Epidermal melanocyte (primary cell): ENCODE measurements at regions not wholly inside any gene's neighbourhood (a gene's known extent, or its start where the extent isn't known, plus 50 kb on each side); places are given as distances from the start of the nearest gene placed in this dataset.
"Not testable (repeated sequence)": the region's sequence is repeated elsewhere in the genome, so short reads cannot be mapped to it uniquely, and the experiment has no call there.

Experiments used
- DNase-seq: peaks from one replicate; pipeline ENCODE4 v3.0.0; 2011; ENCODE audit warnings: low spot score; ENCODE audit not compliant: insufficient read length

- DNase-seq = no peak
Measured at GRCh38 chr7:68148440-68148839, 1151.8 kb downstream of the TYW1 start.

DNA sequence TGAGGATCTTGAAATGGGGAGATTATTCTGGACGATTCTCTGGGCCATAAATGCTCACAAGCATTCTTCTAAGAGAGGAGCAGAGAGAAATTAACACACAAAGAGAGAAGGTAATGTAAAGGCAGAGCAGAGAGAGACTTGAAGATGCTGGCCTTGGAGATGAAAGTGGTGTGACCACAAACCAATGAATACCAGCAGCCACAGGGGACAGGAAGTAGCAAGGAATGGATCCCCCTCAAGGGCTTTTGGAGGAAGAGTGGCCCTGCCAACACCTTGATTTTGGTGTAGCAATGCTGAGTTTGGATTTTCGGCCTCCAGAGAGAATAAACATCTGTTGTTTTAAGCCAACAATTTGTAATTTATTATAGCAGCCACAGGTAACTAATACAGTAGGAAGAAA lies 1155.6 kb downstream of the TYW1 start:
- DNase-seq = no peak

DNA sequence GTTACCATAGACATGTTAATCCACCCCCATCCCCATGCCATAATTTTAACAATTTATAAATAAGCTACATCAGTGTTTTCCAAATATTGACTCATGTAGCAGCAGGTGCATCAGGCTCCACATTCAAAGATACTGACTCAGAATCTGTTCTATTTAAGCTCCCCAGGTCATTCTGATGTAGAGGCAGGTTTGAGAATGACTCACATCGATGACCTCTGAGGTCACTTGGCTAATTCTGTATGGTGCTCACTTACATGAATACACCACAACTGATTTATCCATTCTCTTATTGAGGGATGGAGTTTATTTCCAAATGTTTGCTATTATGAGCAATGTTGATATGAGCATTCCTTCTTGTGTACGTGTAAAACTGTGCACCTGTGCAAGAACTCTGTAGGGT lies 1159.0 kb downstream of the TYW1 start:
- no peak for DNase-seq

DNA sequence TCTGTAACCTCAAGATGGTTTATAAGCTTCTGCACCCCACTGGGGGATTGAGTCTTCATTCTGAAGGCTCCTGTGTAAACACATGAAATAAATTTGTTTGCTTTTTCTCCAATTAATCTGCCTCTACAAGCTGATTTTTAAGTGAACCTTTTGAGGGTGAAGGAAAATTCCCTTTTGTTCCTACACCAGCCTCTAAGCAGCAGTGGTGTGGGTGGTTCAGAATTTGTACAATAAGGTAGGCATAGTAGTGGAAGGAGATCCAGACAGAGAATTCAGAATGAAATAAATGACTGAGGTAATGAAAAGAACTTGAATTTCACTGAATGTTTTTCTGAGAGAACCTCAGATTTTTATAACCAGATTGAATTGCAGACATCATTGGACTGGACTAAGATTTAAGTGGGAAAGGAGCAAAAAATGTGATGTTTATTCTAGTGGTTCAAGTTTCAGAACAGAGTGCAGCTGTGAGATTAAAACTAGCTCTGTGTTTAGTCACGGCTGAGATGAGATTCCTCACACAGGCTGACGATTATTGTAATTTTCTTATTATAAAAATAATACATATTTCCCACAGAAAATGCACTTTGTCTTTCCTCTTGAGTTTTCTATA lies 1162.2 kb downstream of the TYW1 start:
- no peak for DNase-seq

DNA sequence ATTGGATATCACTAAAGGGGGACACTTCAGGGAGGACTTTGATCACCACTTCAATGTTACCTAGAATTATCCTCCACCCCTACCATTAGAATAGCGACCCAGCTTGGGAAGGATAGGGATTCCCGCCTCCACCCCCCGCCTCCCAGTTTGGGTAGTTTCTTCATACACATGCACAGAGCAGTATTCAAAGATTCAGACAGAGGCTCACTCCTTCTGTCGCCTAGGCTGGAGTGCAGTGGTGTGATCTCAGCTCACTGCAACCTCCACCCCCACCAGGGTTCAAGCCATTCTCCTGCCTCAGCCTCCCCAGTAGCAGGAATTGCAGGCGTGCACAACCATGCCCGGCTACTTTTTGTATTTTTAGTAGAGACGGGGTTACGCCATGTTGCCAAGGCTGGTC lies 1166.1 kb downstream of the TYW1 start:
- DNase-seq = no peak

GRCh38 chr7:68166525-68166924 lies 1169.9 kb downstream of the TYW1 start:
- DNase-seq = no peak

DNA sequence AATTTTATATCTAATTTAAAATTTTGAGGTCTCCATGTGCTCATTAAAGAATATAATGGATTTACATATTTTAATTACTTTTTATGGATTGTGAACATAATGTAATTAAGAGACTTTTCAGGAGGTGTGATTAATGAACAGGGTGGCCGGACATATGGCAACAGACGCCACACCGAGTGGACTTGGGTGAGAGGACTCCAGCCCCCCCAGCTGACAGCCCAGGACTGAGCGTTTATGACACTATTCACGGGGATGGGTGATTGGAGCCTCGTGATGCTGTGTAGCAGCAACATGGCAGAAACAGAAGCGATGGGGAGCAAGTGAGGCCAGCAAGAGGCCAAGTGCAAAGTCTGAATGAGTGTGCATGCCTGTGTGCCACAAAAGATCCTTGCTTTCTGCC lies 1176.9 kb downstream of the TYW1 start:
- DNase-seq = no peak

GRCh38 chr7:68176974-68177373 lies 1180.3 kb downstream of the TYW1 start:
- peak; percentile 27 for DNase-seq

GRCh38 chr7:68180761-68181160 lies 1184.1 kb downstream of the TYW1 start:
- no peak for DNase-seq

GRCh38 chr7:68183176-68183575 lies 1186.5 kb downstream of the TYW1 start:
- no peak for DNase-seq

GRCh38 chr7:68185631-68186456 lies 1189.2 kb downstream of the TYW1 start:
- no peak for DNase-seq

- no peak for DNase-seq
Measured at GRCh38 chr7:68187532-68187931, 1190.9 kb downstream of the TYW1 start.

GRCh38 chr7:68192941-68193340 lies 1196.3 kb downstream of the TYW1 start:
- no peak for DNase-seq

- DNase-seq = not testable (repeated sequence)
Measured at GRCh38 chr7:68195642-68196041, 1199.0 kb downstream of the TYW1 start.

- no peak for DNase-seq
Measured at GRCh38 chr7:68200051-68200670, 1203.5 kb downstream of the TYW1 start.

DNA sequence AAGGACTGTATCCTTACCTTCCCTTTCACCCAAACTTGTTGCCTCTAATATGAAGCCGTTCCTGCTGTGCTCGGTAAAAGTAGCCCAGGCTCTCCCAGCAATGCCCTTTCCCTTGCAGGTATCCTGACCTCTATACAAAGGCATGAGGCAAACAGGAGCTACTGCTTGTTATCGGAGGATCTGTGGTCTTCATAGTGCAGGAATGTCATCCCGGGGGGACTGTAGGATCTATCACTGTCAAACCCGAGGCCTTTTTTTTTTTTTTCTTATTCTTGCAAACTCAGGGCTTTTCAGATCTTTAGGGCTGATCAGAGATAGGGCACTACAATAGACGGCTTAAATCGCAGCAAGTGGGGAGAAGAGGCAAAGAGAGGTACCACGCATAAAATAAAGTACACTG lies 1206.6 kb downstream of the TYW1 start:
- DNase-seq = no peak

DNA sequence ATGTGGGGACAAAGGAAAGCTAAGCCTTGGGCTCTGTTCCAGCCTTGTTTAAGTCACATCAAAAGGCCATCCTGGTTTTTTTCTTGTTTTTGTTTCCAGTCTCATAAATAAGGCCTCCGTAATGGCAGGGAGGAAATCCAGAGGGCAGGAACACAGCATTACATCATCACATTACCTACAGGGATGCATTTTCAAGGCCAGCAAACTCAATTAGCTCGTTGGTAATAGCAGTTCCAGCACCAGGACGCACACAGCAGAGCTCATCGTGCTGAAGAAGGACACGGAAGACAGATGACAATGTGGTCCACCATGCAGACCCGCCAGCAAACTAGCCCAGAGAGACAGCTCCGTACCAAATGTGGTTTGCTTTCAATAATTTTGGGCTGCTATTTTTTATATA lies 1209.2 kb downstream of the TYW1 start:
- no peak for DNase-seq

- DNase-seq = no peak
Measured at GRCh38 chr7:68206946-68207485, 1210.4 kb downstream of the TYW1 start.

GRCh38 chr7:68207676-68208075 lies 1211.0 kb downstream of the TYW1 start:
- DNase-seq = no peak

DNA sequence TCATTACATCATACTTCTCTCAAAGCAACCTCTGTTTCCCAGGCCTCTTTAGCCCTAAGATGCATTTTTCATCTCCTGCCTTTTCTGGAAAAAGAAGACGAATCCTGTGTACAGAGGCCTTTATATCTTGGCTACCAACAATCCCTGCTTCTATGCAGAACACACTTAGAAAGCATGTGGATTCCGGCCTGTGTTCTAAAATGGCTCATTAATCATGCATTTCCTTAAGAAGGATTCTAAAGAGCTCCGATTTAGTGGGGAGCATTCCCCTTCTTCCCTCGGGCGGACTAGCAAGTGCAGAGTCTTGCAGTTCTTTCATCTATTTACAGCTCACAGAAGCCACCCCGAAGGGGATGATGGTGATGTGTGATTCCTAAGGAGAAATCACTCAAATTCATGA lies 1212.9 kb downstream of the TYW1 start:
- no peak for DNase-seq

DNA sequence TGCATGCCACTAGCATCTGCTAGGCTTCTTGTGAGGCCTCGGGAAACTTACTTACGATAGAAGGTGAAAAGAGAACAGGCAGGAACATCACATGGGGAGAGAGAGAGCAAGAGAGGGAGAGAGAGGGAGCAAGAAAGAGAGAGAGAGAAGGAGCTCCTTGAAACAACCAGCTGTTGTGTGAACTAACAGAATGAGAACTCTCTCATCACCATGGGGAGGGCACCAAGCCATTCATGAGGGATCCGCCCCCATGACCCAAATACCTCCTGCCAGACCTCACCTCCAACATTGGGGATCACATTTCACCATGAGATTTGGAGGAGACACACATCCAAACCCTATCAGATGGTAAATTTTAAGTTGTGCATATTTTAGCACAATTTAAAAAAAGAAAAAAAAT lies 1217.2 kb downstream of the TYW1 start:
- no peak for DNase-seq

GRCh38 chr7:68216051-68216450 lies 1219.4 kb downstream of the TYW1 start:
- no peak for DNase-seq
